Right atrium auricular region (tissue), 2 donors: ENCODE measurements at regions not wholly inside any gene's neighbourhood (a gene's known extent, or its start where the extent isn't known, plus 50 kb on each side); places are given as distances from the start of the nearest gene placed in this dataset.

Source experiments
- DNase-seq: peaks from one replicate; pipeline ENCODE4 v3.0.0-alpha.2; 2019; ENCODE audit warnings: low spot score
- H3K27ac ChIP-seq, 2 donors: fragments of 200-600 bp; sonication (generic); 1 replicate in 1 of 2; 2 replicates in 1 of 2; pipeline ENCODE4 v1.5.1; 2016 to 2019
- H3K27me3 ChIP-seq, 2 donors: fragments of 200-600 bp; sonication (generic); one replicate each; pipeline versions ENCODE4 v1.5.1 to v1.6.0; 2017 to 2019
- H3K36me3 ChIP-seq: fragments of 200-600 bp; sonication (generic); one replicate; pipeline ENCODE4 v1.5.1; 2016
- H3K4me1 ChIP-seq, 2 donors: fragments of 200-600 bp; sonication (generic); one replicate each; pipeline versions ENCODE4 v1.5.1 to v1.6.0; 2017 to 2019
- H3K4me3 ChIP-seq, 2 donors: fragments of 200-600 bp; sonication (generic); 1 replicate in 1 of 2; 2 replicates in 1 of 2; pipeline ENCODE4 v1.5.1; 2017 to 2019; ENCODE audit warnings: mild to moderate bottlenecking in 1 of 2, moderate library complexity in 1 of 2
- H3K9me3 ChIP-seq, 2 donors: fragments of 200-600 bp; sonication (generic); one replicate each; pipeline ENCODE4 v1.5.1; 2019
- CTCF ChIP-seq, 2 donors: fragments of 200-600 bp; sonication (generic); IDR thresholded peaks; one replicate each; pipeline ENCODE4 v1.5.1; 2019; ENCODE audit warnings: antibody characterized with exemption in 2 of 2

GRCh38 chr13:40098246-40098645 lies 442.8 kb downstream of the COG6 start:
- H3K36me3 ChIP-seq, result no peaks in the 10 kb centered on the region
- no peaks in the 10 kb centered on the region for H3K9me3 ChIP-seq
- H3K4me1 ChIP-seq, result no peaks in the 10 kb centered on the region
- DNase-seq, result no peak
- no peak overlapping the region for H3K4me3 ChIP-seq
- H3K27ac ChIP-seq, result no peak overlapping the region
- H3K27me3 ChIP-seq, result no peaks in the 10 kb centered on the region
- TF ChIP-seq CTCF (IDR thresholded peaks at IDR 0.05), result no peak

- TF ChIP-seq CTCF (IDR thresholded peaks at IDR 0.05), result no peak
- Histone ChIP-seq H3K4me1 (no peaks in the 10 kb centered on the region), H3K4me3 (no peak overlapping the region), H3K36me3 (no peaks in the 10 kb centered on the region), H3K27ac (no peak overlapping the region), H3K27me3 (no peaks in the 10 kb centered on the region), H3K9me3 (no peaks in the 10 kb centered on the region)
- DNase-seq, result no peak
These were observed 446.4 kb downstream of the COG6 start for GRCh38 chr13:40101708-40102359.

- Histone ChIP-seq H3K36me3 (no peaks in the 10 kb centered on the region), H3K4me1 (no peaks in the 10 kb centered on the region), H3K27me3 (no peaks in the 10 kb centered on the region), H3K9me3 (no peaks in the 10 kb centered on the region), H3K4me3 (no peak overlapping the region), H3K27ac (no peak overlapping the region)
- no peak for DNase-seq
- TF ChIP-seq CTCF (IDR thresholded peaks at IDR 0.05), result no peak
These were observed 446.9 kb downstream of the COG6 start for GRCh38 chr13:40102360-40102727.

GRCh38 chr13:40102854-40103253 lies 447.4 kb downstream of the COG6 start:
- Histone ChIP-seq H3K27me3 (no peaks in the 10 kb centered on the region), H3K4me1 (no peaks in the 10 kb centered on the region), H3K4me3 (no peak overlapping the region), H3K9me3 (no peaks in the 10 kb centered on the region), H3K36me3 (no peaks in the 10 kb centered on the region), H3K27ac (no peak overlapping the region)
- DNase-seq, result no peak
- TF ChIP-seq CTCF (IDR thresholded peaks at IDR 0.05), result no peak

GRCh38 chr13:40103864-40104263 lies 448.4 kb downstream of the COG6 start:
- no peak overlapping the region for H3K27ac ChIP-seq
- no peak overlapping the region for H3K4me3 ChIP-seq
- no peaks in the 10 kb centered on the region for H3K9me3 ChIP-seq
- no peak for TF ChIP-seq CTCF (IDR thresholded peaks at IDR 0.05)
- H3K36me3 ChIP-seq, result no peaks in the 10 kb centered on the region
- H3K4me1 ChIP-seq, result no peaks in the 10 kb centered on the region
- no peak for DNase-seq
- no peaks in the 10 kb centered on the region for H3K27me3 ChIP-seq

- Histone ChIP-seq H3K4me1 (no peaks in the 10 kb centered on the region), H3K36me3 (no peaks in the 10 kb centered on the region), H3K27ac (no peak overlapping the region), H3K9me3 (no peaks in the 10 kb centered on the region), H3K27me3 (no peaks in the 10 kb centered on the region), H3K4me3 (no peak overlapping the region)
- DNase-seq, result no peak
- TF ChIP-seq CTCF (IDR thresholded peaks at IDR 0.05), result no peak
These were observed 449.8 kb downstream of the COG6 start for GRCh38 chr13:40105231-40105630.
